ENCODE measurements at regions not wholly inside any gene's neighbourhood (a gene's known extent, or its start where the extent isn't known, plus 50 kb on each side); places are given as distances from the start of the nearest gene placed in this dataset.

DNA sequence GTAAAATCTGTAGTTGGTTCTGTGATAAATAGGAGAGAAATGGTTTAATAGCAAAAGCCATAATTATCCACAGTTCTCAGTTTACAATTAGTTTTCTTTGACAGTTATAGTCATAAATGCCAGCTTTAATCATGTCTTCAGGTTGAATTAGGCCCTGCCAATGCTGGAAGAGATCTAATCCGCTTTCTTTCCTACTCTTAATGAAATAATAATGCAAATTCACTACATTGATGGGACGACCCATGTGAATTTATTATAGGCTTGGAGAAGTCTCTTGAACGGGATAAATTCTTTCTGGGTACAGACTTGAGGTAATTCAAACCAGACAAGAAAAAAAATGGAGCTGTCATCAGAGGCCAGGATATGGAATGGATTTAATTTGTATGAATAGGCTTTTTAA lies 950.4 kb downstream of the EFNA5 start:
- no peak for DNase-seq (ENCODE audit: extremely low read depth in 1 of 11, low read depth in 9 of 11, low spot score in 4 of 11)

DNA sequence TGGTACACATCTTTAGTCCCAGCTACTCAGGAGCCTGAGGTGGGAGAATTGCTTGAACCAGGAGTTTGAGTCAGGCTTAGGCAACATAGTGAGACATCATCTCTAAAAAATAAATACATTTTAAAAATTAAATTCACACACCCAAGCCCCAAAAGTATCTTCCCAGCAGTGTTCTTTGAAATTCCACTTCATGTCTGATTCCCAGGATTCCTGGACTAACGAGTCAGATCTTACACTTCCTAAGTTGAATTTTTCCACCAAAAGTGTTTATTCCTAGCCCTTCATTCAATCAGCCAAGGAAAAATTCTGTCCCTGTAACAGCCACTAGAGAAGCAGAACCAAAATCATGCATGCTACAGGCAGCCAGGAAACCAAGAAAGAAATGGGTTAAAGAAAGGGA lies 970.9 kb downstream of the EFNA5 start:
- DNase-seq (ENCODE audit: extremely low read depth in 1 of 11, low read depth in 9 of 11, low spot score in 4 of 11) = no peak

DNA sequence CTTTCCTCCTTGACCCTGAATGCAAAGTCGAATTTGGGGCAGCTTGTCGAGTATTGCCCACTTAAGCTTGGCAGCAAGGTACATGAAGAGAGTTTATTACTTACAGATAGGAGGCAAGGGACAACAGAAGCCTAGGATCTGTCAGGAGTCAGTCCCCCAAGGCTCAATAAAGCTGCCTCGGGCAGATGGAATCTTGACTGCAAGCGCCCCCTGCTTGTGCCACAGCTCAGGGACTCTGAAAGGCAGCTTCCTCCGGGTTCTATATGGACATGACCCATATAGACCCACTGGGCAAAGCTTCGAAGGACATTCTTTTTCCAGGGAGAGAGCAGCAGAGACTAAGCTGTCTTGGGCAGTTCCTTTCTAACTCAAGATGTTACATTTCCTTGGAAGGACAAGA lies 971.5 kb downstream of the EFNA5 start:
- DNase-seq (ENCODE audit: extremely low read depth in 1 of 11, low read depth in 9 of 11, low spot score in 4 of 11) = no peak

DNA sequence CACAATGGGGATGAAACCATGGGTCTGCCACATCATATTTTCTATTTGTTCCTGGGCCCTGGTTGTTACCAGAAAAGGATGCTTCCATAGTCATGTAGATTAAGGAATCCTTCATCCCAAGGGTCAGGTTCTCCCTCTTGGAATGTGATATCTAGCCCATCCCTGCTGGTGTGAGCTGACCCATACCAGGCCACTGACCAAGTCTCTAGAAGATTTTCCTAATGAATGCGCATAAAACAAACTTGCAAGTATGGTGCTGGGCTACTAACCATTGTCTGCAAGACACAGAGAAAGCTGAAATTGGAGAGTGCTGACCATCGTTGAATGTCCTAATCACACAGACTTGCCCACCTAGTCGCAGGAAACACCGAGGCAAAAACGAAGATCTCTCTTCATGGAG lies 972.6 kb downstream of the EFNA5 start:
- DNase-seq (ENCODE audit: extremely low read depth in 1 of 11, low read depth in 9 of 11, low spot score in 4 of 11) = no peak

DNA sequence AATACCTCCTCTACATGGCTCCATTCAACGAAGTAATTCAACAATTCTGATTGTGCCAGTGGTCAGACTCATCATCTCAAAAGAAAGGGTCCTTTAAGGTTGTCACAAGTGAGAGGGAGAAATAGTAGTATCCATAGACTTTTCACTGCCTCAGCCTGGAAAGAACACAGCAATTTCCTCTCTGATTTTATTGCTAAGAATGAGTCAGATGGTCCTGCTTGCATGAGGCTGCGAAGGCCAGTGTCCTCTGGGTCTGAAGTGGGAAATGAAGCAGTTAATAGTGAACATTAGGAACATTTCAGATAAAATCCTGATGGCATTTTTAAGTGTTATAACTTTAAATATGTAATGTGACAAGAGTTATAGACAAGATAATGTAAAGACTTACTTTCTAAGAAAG lies 979.0 kb downstream of the EFNA5 start:
- no peak for DNase-seq (ENCODE audit: extremely low read depth in 1 of 11, low read depth in 9 of 11, low spot score in 4 of 11)

DNA sequence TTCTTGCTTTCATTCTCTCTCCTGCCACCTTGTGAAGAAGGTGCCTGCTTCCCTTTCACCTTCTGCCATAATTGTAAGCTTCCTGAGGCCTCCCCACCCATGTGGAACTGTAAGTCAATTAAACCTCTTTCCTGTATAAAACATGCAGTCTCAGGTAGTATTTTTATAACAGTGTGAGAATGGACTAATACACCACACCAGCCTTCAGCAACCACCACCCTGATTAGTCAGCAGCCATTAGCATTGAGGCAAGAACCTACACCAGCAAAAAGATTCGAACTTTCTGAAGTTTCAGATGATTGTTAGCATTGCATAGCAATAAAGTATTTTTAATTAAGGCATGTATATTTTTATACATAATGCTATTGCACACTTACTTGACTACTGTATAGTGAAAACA lies 980.2 kb downstream of the EFNA5 start:
- no peak for DNase-seq (ENCODE audit: extremely low read depth in 1 of 11, low read depth in 9 of 11, low spot score in 4 of 11)

DNA sequence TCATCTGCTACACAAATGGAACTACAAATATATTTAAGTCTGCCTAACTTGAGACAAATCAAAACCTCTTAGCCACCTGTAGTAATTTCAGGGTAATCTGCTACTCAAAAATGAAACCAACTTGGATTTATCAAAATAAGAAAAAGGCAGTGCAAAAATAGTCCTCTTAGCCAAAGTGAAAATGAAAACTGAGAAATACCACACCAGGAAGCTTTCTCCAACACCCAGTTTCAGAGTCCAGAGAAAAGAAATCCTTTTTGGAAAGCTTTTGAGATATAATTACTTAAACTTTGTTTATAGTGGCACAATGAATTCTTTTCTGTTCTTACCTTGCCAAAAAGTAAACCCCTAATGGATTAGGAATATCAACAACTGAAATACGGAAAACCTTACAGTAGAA lies 990.4 kb downstream of the EFNA5 start:
- DNase-seq (ENCODE audit: extremely low read depth in 1 of 11, low read depth in 9 of 11, low spot score in 4 of 11) = no peak

DNA sequence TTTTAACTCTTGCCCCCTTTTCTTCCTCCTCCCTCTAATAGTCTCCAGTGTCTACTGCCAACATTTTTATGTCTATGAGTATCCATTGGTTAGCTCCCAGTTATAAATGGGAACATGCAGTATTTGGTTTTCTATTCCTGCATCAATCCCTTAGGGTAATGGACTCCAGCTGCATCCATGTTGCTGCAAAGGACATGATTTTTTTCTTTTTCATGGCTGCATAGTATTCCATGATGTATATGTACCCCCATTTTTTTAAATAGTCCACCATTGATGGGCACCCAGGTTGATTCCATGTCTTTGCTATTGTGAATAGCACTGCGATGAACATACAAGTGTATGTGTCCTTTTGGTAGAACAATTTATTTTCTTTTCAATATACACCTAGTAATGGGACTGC lies 993.7 kb downstream of the EFNA5 start:
- no peak for DNase-seq (ENCODE audit: extremely low read depth in 1 of 11, low read depth in 9 of 11, low spot score in 4 of 11)

DNA sequence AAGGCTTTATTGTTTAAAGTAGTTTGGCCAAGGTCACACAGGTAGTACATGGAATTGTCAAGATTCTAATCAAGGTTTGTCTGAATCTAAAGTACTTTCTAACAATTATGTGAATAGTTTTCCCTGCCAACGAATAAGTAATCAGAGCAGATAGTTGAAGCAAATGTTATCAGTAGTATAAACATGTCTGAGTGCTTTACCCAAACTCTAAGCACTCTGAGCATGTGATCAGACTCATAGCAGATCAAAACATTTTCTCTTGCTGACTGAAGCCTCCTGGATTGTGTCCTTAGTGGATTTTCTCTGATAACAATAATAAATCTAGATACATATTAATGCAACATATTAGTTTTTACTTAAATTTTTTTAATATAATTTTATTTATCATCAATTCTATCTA lies 995.0 kb downstream of the EFNA5 start:
- no peak for DNase-seq (ENCODE audit: extremely low read depth in 1 of 11, low read depth in 9 of 11, low spot score in 4 of 11)

DNA sequence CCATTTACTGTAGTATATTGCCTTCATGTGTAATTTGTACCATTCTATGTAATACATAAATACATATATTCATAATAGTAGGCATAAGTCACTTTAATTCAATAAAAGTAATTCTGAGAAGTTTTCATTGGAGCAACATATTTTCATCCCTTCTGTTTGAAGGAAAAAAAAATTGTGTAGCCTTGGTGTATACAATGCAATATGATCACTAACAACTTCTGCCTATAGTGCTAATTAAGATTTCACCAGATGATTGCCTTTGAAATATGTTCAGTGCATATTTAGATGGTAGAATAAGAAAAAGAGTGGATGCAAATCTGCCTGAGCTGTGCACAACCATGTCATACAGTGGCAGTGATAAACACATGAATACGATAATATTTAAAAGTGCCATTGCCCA lies 996.8 kb downstream of the EFNA5 start:
- DNase-seq (ENCODE audit: extremely low read depth in 1 of 11, low read depth in 9 of 11, low spot score in 4 of 11) = no peak

DNA sequence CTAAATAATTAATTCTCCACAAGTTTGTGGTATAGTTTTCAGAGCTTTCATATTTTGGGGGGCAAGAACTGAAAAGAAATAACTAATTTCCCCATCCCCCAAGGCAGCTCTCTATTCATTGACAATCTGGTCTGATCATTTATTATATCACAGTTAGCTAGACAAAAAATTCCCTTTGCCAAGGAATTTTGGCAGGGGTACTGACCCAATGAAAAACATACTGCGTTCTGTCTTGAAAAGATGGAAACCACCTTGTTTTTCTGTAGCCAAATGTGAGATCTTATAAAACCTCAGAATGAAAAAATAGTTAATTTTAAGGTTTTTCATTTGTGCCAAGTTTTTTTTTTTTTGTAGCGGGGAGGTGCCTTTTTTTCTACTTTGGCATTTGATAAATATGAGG lies 1008.9 kb downstream of the EFNA5 start:
- DNase-seq (ENCODE audit: extremely low read depth in 1 of 11, low read depth in 9 of 11, low spot score in 4 of 11) = no peak

DNA sequence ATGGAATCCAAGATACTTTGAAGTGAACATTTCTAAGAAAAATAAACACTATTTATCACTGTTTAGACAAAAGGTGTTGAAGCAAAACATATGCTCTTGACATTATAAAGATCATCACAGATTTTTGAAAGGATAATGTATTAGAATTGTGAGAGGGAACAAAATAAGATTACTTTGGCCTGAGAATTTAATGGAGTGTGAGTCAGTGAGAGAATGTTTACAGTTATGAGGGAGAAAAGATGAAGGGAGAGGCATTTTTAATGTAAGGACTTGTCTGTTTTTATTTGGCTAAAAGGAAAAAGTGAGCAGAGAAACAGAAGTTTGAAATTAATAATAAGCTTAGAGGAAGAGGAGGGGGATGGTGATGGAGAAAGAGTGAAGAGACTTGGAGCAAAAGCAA lies 1010.1 kb downstream of the EFNA5 start:
- no peak for DNase-seq (ENCODE audit: extremely low read depth in 1 of 11, low read depth in 9 of 11, low spot score in 4 of 11)

DNA sequence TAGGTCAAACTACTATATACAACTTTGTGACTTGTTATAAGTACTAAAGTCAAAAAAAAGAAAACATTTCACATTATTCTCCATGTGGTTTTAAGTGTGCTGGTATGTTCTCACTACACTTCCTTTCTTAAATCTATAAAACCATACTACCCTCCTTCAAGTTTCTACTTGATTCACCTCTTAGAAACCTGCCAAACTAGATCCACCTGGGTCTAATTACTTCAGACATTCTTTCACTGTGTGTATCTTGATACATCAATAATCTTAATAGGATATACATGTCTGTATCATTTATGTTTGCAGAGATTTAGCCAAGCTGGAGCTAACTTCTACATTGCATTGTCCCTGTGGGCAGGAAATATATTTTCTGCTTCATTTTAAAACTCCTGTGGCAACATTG lies 1012.6 kb downstream of the EFNA5 start:
- DNase-seq (ENCODE audit: extremely low read depth in 1 of 11, low read depth in 9 of 11, low spot score in 4 of 11) = no peak

DNA sequence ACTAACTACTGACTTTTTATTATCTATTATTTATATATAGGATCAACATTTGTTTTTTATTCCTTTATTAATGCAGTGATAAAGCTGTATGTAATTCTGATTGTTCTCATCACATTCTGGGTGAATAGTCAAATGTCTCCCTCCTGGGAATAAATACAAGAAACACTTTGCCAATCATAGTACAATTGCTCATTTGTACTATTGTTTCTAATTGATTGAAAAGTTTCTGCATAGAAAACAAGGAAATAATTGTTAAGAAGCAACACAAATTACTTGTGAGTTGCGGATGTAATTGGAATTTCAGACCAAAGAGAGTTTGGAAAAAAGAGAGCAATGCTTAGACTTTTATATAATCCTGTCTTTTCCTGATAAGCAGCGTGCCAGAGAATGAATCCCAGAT lies 1013.9 kb downstream of the EFNA5 start:
- no peak for DNase-seq (ENCODE audit: extremely low read depth in 1 of 11, low read depth in 9 of 11, low spot score in 4 of 11)

DNA sequence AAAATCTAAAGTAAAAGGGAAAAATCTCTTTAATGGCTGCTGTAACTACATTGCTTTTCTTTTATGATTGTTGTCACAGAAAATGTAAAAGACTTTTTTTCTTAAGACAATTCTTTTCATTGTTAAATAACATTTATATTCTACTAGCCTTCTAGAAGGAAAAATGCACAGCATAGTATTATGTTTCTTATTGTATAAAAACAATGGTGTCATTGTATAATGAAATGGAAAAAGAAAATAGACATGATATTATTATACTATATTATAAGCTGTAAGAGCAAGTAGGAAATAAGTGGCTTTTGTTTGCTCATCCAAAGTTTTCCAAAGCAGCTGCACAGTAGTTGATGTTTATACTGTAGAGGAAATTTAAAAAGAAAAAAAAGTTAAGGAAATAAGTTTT lies 1021.7 kb downstream of the EFNA5 start:
- DNase-seq (ENCODE audit: extremely low read depth in 1 of 11, low read depth in 9 of 11, low spot score in 4 of 11) = no peak

DNA sequence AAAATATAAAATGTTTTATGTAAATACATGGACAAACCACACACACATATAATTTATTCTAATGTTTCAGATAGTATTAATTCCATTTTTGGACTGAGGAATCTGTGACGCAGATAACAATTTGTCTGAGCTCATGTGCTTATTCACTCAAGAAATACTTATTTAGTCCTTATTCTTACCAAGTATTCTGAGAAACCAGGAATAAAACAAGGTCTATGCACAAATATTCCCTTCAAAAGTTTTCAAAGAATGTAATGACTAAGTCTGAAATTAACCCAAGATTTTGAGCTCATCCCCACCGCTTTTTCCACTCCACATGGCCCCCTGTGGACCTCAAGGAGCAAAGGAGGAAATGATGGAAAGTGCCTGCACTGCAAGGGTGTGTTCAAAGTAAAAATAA lies 1022.3 kb downstream of the EFNA5 start:
- no peak for DNase-seq (ENCODE audit: extremely low read depth in 1 of 11, low read depth in 9 of 11, low spot score in 4 of 11)

DNA sequence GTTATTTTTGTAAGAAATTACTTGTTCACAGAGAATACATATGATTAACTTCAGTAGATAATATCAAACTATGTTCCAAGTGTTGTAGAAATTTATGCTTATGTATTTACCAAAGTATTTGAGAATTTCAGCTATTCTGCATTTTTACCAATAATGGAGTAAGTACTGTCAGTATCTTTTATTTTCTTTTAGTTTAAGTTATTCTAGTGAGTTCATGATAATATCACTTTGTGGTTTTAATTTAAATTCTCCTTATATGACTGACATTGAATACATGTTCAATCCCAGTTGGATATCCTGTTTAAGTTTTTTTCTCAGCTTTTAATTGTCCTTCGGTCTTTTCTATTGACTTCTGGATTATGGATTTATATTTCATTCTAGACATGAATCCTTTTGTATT lies 1024.6 kb downstream of the EFNA5 start:
- no peak for DNase-seq (ENCODE audit: extremely low read depth in 1 of 11, low read depth in 9 of 11, low spot score in 4 of 11)

DNA sequence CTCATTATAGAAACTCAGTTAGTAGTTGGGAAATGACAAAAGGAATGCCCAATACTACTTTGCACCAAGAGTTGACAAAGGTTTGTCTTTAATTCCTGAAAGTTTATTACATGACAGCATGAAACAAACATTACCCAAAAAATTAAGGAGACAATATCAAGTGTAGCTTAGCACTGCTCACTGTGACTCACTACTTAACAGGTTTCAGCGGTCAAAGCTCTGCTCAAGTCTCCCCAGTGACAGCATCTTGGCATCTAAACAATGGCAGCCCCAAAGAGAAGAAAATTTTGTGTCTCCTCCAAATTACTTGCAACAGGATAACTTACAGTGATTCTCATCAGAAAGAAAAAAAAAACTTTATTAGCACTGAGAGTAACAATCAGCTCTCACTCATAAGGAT lies 1030.2 kb downstream of the EFNA5 start:
- DNase-seq (ENCODE audit: extremely low read depth in 1 of 11, low read depth in 9 of 11, low spot score in 4 of 11) = no peak

DNA sequence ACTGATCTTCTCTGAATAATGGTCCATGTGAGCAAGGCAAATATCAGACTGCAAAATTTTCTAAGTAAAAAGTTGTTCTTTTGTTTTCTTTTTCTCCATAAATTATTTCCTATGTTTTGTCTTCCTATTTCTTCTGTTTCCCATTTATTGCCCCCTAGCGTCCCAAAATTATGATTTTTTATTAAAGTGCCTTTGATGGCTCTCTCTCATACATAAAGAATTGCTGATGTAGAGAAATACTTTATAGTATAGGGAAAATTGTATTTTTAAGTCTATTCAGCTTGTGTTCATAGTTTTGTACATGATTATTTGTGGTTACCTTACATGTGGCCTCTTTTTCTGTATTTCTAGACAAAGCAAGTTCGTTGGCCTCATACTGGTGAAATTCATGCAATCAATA lies 1031.2 kb downstream of the EFNA5 start:
- no peak for DNase-seq (ENCODE audit: extremely low read depth in 1 of 11, low read depth in 9 of 11, low spot score in 4 of 11)

DNA sequence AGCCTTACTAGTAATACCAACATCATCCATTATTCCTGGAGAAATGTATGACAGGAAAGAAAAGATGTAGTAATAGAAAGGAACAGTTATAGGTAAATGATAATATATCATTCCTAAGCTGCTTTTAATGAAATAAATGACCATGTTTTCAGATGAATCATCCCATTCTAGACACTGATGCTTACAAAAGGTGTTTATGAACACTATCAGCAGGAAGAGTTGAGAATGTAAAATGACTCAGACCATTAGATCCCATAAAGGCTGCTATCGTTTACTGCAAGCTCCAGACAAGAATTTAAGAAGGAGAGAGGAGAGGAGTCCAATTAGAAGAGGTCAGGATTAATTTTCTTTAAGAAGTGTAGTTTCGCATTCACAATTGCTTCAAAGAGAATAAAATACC lies 1033.5 kb downstream of the EFNA5 start:
- DNase-seq (ENCODE audit: extremely low read depth in 1 of 11, low read depth in 9 of 11, low spot score in 4 of 11) = no peak

DNA sequence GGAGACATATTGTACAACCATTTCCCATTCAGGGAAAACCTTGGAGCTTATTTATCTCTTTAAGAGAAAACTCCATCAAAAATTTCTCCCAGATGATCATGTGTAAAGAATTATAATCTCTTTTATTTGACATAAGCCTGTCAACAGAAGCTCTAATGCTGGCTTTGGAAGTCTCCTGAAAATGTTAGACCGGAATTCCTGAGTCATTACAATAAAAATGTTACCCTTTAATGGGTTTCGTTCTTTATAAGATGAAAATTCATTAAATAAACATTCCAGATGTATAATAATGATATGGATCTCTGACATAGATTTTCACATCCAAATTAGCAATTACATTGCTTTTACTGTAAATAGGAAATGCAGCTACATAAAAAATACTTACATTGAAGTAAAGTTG lies 1036.4 kb downstream of the EFNA5 start:
- no peak for DNase-seq (ENCODE audit: extremely low read depth in 1 of 11, low read depth in 9 of 11, low spot score in 4 of 11)

DNA sequence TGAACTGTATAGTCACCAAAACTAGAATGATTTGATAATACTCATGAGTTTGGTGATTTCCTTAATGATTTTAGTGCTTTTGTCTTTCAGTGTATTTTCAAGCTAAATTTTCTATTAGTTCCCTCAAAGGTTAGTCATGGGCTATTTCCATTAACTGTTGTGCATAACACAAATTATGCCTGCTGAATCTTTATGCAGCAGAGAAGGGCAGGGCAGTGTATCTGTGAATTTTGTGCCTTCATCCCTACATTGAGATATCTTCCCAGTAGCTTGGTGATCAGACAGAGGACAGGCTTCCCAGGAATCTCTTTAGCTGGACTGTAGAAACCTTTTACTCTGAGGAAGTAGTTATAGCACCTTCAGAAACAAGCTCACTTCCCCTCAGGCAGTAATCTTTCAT lies 1036.9 kb downstream of the EFNA5 start:
- no peak for DNase-seq (ENCODE audit: extremely low read depth in 1 of 11, low read depth in 9 of 11, low spot score in 4 of 11)
